ENCODE measurements at regions not wholly inside any gene's neighbourhood (a gene's known extent, or its start where the extent isn't known, plus 50 kb on each side); places are given as distances from the start of the nearest gene placed in this dataset.

DNA sequence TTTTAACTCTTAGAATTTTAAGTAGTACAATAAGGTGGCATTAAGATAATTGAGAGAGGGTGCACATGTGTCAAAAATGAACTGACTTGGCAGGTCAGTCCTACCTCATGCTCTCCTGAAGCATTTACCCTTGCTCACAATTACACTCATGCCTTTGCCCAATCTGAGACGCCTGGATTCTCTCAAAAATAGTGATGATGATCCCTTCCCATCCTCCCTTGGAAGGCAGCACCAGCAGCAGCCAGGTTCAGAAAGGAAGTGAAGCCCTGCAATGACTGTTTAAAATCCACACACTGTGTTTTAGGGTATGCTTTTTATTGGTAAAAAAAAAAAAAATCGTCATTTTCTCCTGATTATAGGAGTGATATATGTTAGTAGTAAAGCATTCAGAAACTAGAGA lies 246.6 kb downstream of the PRELID2 start:
- DNase-seq (ENCODE audit: low spot score): no peak
- H3K27me3 ChIP-seq: no peaks in the 10 kb centered on the region

DNA sequence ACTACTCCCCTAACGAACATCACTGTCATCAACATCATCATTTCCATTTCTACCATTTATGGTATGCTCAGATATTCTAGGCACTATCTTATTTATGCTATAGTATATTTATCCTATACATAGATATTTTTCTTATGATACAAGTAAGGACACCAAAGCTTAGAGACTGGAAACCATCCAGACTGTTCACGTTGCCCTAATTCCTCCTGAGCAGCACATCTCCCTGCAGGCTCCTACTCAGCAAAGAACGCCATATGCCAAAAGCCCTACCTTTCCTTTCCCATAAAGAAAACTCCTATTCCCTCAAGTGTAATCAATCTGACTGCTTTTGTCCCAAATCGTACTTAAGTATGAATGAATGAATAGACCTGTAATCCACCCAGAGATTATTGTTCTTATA lies 247.0 kb downstream of the PRELID2 start:
- H3K36me3 ChIP-seq: no peaks in the 10 kb centered on the region
- H3K4me3 ChIP-seq: no peak overlapping the region
- peaks cover 0 to 4% of the 10 kb centered on the region in 2 donors for H3K9me3 ChIP-seq
- H3K4me1 ChIP-seq: no peaks in the 10 kb centered on the region
- TF ChIP-seq, protein P1, sequence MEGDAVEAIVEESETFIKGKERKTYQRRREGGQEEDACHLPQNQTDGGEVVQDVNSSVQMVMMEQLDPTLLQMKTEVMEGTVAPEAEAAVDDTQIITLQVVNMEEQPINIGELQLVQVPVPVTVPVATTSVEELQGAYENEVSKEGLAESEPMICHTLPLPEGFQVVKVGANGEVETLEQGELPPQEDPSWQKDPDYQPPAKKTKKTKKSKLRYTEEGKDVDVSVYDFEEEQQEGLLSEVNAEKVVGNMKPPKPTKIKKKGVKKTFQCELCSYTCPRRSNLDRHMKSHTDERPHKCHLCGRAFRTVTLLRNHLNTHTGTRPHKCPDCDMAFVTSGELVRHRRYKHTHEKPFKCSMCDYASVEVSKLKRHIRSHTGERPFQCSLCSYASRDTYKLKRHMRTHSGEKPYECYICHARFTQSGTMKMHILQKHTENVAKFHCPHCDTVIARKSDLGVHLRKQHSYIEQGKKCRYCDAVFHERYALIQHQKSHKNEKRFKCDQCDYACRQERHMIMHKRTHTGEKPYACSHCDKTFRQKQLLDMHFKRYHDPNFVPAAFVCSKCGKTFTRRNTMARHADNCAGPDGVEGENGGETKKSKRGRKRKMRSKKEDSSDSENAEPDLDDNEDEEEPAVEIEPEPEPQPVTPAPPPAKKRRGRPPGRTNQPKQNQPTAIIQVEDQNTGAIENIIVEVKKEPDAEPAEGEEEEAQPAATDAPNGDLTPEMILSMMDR (IDR thresholded peaks at IDR 0.05): no peak
- H3K27me3 ChIP-seq: no peaks in the 10 kb centered on the region
- DNase-seq (ENCODE audit: low spot score): no peak
- H3K27ac ChIP-seq: no peak overlapping the region

More for the DNA sequence above, 246.6 kb downstream of the PRELID2 start:
- Histone ChIP-seq H3K4me1 (no peaks in the 10 kb centered on the region), H3K4me3 (no peak overlapping the region), H3K36me3 (no peaks in the 10 kb centered on the region), H3K27ac (no peak overlapping the region), H3K9me3 (peaks cover 0 to 4% of the 10 kb centered on the region in 2 donors)
- TF ChIP-seq, protein P1 (IDR thresholded peaks at IDR 0.05): no peak

DNA sequence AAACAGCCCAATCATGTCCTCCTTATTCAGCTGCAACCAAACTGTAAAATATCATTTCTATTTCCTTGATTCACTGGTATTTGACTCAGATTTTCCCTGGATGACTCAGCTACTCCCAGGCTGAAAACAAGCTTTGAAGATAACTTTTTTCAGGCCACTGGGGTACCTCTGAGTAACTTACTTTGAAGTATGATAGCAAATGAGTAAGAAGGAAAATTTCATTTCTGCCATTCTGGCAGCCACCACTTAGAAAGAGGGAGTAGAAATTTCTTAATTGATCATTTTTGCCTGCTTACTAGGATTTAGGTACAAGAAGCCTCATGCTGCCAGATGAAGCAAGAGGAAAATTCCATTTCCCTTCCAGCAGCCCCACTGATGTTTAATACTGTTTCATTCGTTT lies 247.4 kb downstream of the PRELID2 start:
- no peaks in the 10 kb centered on the region for H3K4me1 ChIP-seq
- no peak overlapping the region for H3K4me3 ChIP-seq

DNA sequence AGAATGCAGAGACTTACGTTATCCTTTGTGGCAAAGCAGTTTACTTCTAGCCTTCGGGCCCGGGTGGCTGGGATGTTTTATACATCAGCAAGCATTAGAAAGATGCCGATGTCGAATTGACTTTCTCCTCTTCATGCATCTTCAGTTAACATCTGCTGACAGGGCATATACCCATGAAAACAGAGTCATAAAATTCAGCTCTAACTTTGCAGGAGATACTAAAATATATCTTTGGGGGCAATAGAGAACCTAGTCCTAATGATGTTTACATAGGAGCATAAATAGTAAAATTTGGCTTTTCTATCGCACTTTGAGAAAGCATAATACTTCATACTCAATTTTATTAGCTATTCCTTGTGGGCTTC lies 247.9 kb downstream of the PRELID2 start:
- Histone ChIP-seq H3K27me3 (no peaks in the 10 kb centered on the region), H3K9me3 (peaks cover 0 to 4% of the 10 kb centered on the region in 2 donors), H3K36me3 (no peaks in the 10 kb centered on the region), H3K4me1 (no peaks in the 10 kb centered on the region), H3K27ac (no peak overlapping the region), H3K4me3 (no peak overlapping the region)
- no peak for DNase-seq (ENCODE audit: low spot score)
- TF ChIP-seq, protein P1 (IDR thresholded peaks at IDR 0.05): no peak

More for the DNA sequence above, 247.4 kb downstream of the PRELID2 start:
- H3K9me3 ChIP-seq: peaks cover 0 to 4% of the 10 kb centered on the region in 2 donors
- H3K27me3 ChIP-seq: no peaks in the 10 kb centered on the region
- TF ChIP-seq, protein P1 (IDR thresholded peaks at IDR 0.05): no peak
- H3K27ac ChIP-seq: no peak overlapping the region
- H3K36me3 ChIP-seq: no peaks in the 10 kb centered on the region
- no peak for DNase-seq (ENCODE audit: low spot score)

DNA sequence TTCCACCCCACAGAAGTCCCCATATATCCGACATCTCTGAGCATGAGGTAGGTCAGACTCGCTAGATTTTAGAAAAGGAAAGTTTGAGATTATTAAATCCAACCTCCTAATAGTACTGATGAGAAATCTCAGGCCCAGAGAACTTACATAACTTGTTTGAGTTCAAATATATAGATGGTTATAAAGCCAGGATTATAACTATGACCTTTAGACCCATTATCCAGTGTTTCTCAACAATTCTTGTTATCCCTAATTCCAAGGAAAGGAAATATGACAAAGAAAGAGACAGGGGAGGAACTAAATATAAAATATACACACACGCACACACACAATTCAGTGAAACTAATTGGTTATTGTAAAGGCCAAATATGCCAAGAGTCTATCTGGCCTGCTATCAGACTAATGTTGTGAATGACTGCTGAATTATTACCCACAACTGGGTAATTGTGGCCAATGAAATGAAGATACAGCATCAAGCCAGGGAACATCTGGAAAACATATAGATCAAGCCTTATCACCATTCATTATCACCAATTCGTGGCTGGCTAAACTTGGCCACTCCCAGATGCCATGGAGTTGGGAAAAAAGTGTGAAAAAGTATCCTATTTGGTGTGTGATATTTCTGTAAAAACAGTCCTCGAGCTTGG lies 248.4 kb downstream of the PRELID2 start:
- no peaks in the 10 kb centered on the region for H3K36me3 ChIP-seq
- H3K4me3 ChIP-seq: no peak overlapping the region
- H3K4me1 ChIP-seq: no peaks in the 10 kb centered on the region
- no peak overlapping the region for H3K27ac ChIP-seq
- TF ChIP-seq, protein P1 (IDR thresholded peaks at IDR 0.05): no peak
- no peaks in the 10 kb centered on the region for H3K27me3 ChIP-seq
- H3K9me3 ChIP-seq: peaks cover 0 to 4% of the 10 kb centered on the region in 2 donors
- DNase-seq (ENCODE audit: low spot score): no peak

Measured in right atrium auricular region (tissue), 2 donors.